Non-pigmented ciliary epithelial cell (primary cell): ENCODE measurements at regions not wholly inside any gene's neighbourhood (a gene's known extent, or its start where the extent isn't known, plus 50 kb on each side); places are given as distances from the start of the nearest gene placed in this dataset.

Experiments
- DNase-seq: peaks from one replicate; pipeline ENCODE4 v3.0.0-alpha.2; 2010; ENCODE audit warnings: low read depth

- no peak for DNase-seq
Observed at GRCh38 chr18:55780586-55781071, 192.6 kb upstream of the TCF4 start.

DNA sequence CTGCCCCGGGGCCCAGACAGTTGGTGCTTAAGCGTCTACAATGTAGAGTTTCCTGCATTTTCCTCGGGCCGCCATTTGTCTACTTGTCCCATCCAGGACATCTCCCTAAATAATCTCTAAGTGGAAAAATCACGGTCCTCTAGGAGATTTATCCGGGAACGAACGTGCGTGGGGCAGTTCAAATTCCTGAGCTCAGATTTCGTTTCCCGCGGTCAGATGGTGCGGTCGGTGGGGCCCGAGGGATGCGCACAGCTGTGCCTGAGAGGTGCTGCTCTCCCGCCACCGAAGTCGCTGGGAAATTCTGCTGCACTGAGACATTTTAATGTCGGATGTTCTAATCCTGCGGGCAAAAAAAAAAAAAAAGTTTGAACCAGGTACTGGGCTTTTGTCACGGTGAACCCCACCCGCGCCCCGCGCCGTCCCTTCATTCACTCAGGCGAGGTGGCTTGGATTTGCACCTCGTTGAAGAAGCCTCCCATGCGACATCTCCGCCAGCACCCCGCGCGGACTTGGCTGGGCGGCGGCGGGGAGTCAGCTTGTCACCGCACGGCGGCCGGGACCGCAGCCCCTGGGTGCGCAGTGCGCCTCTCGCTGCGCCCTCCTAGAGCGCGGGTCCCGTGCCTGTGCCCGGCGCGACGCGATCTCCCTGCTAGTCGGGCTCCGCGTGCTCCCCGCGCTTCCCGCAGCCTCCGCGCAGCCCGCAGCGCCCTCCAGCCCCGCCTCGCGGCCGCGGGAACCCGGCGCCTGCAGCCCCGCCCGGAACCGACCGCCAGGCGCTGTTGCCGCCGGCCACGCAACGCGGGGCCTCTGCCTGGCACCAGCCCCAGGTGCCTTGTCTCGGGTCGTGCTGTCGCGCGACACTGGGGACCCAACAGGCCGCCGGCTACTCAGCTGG is 191.9 kb upstream of the TCF4 start:
- no peak for DNase-seq

DNA sequence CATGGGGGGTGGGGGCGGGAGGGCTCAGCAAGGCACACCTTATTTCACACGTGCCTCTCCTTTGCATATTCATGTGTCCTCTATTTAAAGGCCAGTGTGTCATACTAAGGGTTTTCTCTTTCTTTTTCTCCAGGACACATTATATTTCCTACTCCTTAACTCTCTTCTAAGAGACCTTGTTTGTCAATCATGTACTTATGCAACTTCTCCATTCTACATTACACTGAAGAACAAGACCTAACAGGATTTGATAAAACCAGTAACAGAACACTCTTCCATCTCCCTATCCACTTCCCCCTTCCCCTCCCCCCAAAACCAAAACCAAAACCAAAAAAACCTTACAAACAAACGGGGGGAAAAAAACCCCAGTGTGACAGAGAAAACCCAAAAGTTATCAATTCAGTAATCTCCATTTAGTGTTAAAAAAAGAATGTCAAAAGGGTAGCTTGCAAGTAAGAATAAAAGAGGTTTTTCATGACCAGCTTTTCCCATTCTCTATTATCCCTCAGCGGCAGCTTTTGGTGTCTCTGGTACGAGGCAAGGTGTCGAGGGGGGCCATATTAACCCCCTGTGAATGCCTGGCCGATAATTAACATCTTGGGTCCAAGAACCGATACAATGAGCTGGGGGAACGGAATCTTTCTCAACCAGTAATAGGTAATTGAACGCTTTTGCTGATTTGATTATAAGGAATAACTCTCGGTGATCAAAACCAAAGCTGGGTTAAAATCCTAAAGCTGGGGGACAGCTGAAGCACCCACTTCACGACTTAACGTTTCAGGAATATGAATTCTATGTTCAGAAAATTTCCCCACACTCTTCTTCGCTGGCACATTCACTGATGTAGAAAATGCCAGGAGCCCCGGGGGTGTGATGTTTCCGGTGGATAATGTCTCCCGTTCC is 191.0 kb upstream of the TCF4 start:
- DNase-seq: no peak

GRCh38 chr18:55777666-55778304 is 189.8 kb upstream of the TCF4 start:
- no peak for DNase-seq

DNA sequence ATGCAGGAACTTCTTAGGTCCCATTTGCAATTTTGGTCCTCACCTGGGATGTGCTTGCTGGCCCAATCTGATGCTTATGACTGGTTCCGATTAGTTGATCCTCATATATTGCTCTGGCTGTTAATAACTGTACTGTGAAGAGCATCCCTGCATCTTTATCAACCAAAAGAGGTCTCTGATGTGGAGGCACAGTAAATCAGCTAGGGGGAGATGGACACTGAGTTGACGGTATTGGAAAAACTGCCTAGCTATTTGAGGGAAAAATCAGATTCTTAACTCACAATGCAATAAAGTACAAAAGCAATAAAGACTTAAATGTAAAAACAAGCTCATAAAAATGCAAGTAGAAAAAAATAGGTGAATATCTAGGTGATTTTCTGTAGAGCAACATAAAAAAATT is 188.0 kb upstream of the TCF4 start:
- no peak for DNase-seq

DNA sequence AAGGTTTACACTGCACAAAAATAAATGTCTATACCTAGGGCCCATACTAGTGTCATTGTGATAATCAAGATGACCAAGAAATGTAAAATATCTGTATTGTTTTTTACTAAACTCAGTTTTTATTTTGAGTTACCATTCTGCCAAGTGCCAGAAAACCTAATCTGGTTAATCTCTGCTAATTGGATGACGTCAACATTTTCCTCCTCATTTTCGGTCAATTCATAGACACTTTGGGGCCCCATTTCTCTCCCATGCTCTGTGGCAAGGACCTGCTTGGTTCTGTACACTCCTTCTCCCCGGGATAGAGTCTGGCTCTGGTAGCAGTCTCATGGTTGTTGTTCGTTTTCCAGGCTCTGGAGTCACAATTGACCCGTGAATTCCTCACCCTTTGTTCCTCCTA is 186.5 kb upstream of the TCF4 start:
- DNase-seq: no peak

GRCh38 chr18:55768255-55768654 is 180.3 kb upstream of the TCF4 start:
- DNase-seq: no peak

- DNase-seq: no peak
Observed at GRCh38 chr18:55764386-55764785, 176.4 kb upstream of the TCF4 start.

DNA sequence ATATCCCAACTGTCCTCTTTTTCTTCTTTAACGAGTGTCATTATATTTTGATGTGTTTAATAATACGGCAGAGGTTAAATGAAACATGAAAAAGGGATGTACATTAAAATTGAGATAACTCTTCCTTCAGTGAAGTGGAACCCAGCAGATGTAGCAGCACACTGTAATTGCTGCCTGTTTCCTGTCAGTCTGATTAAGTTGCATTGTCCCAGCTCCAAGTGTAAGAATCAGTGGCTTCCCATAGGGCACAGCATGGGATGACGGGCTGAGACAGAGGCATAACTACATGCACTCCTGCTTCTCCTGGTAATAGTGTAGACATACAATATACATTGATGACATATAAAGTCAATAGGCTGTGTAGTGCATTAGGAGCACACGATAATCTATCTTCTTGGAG is 175.8 kb upstream of the TCF4 start:
- DNase-seq: no peak

DNA sequence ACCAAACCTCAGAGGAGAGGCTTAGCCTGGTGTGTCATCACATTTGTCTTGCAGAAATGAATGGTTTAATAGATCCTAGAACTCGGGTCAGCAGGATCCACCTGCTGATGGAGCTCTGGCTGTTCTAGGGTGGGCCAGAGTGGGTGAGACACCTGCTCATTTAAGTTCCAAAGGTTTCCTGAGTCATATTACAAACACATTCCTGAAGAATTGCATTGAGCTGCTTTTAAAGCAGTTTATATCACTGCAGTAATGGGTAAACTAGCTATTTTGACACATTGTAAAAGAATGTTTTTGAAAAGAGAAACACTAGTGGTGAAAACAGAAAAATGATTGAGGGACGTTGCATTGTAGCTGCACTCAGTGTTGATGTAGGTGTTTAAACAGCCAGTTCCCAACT is 175.3 kb upstream of the TCF4 start:
- DNase-seq: peak; percentile 36

DNA sequence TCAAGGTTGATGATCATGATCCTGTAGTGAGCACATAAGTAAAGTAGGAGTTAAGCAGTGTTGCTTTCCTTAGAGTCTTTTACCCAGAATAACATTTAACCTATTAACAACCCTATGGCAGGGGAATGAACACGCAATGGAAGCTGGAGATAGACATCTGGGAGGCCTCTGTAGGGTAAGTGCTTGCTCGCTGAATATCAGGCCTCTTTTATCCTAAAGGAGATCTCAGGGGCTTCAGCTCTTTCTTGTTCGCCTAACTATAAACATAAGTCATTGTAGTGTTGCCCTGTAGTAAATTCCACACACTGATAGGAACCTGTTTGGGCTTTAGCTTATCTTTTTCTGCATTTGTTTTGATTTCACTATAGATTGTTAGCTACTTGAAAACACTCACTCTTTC is 174.4 kb upstream of the TCF4 start:
- DNase-seq: no peak

GRCh38 chr18:55753643-55754263 is 165.8 kb upstream of the TCF4 start:
- DNase-seq: no peak

- no peak for DNase-seq
Observed at GRCh38 chr18:55751476-55751875, 163.5 kb upstream of the TCF4 start.

- DNase-seq: no peak
Observed at GRCh38 chr18:55748227-55748738, 160.3 kb upstream of the TCF4 start.

GRCh38 chr18:55744206-55744605 is 156.2 kb upstream of the TCF4 start:
- DNase-seq: no peak

DNA sequence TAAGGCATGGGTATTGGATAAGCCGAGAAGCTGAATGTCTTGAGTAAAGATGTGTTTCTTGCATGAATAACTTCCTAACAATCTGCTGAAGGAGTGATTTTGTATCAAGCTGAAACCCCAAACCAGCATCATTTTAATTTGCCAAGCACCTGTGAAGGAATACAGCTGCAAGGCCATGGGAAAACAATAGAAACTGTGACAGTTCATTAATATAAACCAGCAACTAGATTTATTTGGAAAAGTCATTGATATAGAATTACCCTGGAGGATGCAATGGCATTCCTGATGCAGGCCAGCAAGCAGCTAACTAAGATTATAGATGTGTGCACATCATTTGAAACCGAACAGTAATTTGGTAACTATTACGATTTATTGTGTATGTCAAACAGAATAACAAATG is 155.7 kb upstream of the TCF4 start:
- DNase-seq: no peak

- no peak for DNase-seq
Observed at GRCh38 chr18:55743133-55743532, 155.1 kb upstream of the TCF4 start.

DNA sequence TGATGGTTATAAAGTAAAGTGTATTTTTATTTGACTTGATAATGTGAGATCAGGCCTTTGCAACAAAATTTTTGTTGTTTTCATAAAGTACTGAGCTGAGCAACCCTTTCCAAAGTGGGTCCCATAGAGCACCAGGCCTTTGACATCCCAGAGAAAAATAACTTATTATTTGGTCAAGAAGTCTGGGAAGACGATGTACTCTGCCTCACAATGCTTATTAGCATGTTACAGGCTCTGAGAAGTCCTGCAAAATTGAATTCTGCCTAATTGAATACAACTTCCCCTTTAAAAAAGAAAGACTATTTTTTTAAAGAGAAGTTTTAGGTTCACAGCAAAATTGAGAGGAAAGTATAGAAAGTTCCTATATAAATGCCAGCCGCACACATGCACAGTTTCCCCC is 151.5 kb upstream of the TCF4 start:
- no peak for DNase-seq

- DNase-seq: no peak
Observed at GRCh38 chr18:55738483-55739114, 150.6 kb upstream of the TCF4 start.

- no peak for DNase-seq
Observed at GRCh38 chr18:55737781-55738468, 149.9 kb upstream of the TCF4 start.

DNA sequence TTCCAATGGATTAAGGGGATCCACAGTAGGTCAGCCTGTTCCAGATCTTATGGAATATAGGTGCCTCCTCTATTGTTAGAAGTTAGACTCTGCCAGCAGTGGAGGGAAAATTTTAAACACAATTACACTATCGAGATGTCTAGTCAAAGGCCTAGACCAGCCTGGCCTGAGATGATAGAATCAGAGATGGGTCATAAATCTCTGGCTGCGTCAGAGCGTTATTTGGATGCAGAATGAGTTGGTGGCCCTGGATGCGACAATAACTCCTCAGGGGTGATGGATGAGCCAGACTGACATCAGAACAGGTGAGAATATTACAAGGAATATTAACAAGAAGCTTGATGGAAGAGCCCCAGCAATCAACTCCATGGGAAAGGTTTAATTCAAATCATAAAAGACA is 149.3 kb upstream of the TCF4 start:
- no peak for DNase-seq
